ENCODE measurements at regions not wholly inside any gene's neighbourhood (a gene's known extent, or its start where the extent isn't known, plus 50 kb on each side); places are given as distances from the start of the nearest gene placed in this dataset.

DNA sequence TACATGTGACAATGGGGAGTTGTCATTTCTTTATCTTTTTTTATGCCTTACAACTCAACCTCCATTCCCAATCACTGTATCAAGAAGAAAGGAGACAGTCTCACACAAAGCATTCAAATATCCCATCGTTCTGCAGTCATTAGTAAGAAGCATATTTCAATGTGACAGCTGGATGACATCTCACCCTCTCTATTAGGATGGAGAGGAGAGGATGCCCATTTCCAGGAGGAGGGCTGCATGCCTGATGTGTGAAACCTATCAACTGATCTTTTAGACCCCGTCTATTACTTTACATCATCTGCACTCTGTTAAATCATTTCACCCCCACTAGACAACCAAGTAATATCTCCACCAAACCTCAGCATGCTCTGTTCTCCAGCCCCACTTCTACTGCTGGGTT is 292.7 kb upstream of the CHAC2 start:
- TF ChIP-seq NR3C1 (IDR thresholded peaks at IDR 0.05) (no peak), MAFK (IDR thresholded peaks at IDR 0.05; ENCODE audit: partially characterized antibody) (no peak), TP53 (CRISPR knock-in tag; IDR thresholded peaks at IDR 0.05) (no peak), EP300 (IDR thresholded peaks at IDR 0.05) (no peak), KDM5A (IDR thresholded peaks at IDR 0.05) (no peak), POLR2A (IDR thresholded peaks at IDR 0.05; ENCODE audit: low read length) (no peak), ZFP36 (IDR thresholded peaks at IDR 0.05; ENCODE audit: borderline replicate concordance, partially characterized antibody) (no peak), RFX5 (IDR thresholded peaks at IDR 0.05) (no peak), CHD2 (IDR thresholded peaks at IDR 0.05; ENCODE audit: low read length, partially characterized antibody) (no peak), RAD21 (conservative IDR thresholded peaks at IDR 0.05 in 1 of 2, IDR thresholded peaks at IDR 0.05 in 1 of 2) (no peak)
- TF ChIP-seq, protein P1, sequence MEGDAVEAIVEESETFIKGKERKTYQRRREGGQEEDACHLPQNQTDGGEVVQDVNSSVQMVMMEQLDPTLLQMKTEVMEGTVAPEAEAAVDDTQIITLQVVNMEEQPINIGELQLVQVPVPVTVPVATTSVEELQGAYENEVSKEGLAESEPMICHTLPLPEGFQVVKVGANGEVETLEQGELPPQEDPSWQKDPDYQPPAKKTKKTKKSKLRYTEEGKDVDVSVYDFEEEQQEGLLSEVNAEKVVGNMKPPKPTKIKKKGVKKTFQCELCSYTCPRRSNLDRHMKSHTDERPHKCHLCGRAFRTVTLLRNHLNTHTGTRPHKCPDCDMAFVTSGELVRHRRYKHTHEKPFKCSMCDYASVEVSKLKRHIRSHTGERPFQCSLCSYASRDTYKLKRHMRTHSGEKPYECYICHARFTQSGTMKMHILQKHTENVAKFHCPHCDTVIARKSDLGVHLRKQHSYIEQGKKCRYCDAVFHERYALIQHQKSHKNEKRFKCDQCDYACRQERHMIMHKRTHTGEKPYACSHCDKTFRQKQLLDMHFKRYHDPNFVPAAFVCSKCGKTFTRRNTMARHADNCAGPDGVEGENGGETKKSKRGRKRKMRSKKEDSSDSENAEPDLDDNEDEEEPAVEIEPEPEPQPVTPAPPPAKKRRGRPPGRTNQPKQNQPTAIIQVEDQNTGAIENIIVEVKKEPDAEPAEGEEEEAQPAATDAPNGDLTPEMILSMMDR (IDR thresholded peaks at IDR 0.05) = no peak
- TF ChIP-seq, protein P2, sequence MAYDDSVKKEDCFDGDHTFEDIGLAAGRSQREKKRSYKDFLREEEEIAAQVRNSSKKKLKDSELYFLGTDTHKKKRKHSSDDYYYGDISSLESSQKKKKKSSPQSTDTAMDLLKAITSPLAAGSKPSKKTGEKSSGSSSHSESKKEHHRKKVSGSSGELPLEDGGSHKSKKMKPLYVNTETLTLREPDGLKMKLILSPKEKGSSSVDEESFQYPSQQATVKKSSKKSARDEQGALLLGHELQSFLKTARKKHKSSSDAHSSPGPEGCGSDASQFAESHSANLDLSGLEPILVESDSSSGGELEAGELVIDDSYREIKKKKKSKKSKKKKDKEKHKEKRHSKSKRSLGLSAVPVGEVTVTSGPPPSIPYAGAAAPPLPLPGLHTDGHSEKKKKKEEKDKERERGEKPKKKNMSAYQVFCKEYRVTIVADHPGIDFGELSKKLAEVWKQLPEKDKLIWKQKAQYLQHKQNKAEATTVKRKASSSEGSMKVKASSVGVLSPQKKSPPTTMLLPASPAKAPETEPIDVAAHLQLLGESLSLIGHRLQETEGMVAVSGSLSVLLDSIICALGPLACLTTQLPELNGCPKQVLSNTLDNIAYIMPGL (CRISPR knock-in tag; IDR thresholded peaks at IDR 0.05; ENCODE audit: borderline replicate concordance) = no peak
- TF ChIP-seq, protein P3, sequence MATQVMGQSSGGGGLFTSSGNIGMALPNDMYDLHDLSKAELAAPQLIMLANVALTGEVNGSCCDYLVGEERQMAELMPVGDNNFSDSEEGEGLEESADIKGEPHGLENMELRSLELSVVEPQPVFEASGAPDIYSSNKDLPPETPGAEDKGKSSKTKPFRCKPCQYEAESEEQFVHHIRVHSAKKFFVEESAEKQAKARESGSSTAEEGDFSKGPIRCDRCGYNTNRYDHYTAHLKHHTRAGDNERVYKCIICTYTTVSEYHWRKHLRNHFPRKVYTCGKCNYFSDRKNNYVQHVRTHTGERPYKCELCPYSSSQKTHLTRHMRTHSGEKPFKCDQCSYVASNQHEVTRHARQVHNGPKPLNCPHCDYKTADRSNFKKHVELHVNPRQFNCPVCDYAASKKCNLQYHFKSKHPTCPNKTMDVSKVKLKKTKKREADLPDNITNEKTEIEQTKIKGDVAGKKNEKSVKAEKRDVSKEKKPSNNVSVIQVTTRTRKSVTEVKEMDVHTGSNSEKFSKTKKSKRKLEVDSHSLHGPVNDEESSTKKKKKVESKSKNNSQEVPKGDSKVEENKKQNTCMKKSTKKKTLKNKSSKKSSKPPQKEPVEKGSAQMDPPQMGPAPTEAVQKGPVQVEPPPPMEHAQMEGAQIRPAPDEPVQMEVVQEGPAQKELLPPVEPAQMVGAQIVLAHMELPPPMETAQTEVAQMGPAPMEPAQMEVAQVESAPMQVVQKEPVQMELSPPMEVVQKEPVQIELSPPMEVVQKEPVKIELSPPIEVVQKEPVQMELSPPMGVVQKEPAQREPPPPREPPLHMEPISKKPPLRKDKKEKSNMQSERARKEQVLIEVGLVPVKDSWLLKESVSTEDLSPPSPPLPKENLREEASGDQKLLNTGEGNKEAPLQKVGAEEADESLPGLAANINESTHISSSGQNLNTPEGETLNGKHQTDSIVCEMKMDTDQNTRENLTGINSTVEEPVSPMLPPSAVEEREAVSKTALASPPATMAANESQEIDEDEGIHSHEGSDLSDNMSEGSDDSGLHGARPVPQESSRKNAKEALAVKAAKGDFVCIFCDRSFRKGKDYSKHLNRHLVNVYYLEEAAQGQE (IDR thresholded peaks at IDR 0.05) = no peak

All from A549 (cell line).